ENCODE measurements at regions not wholly inside any gene's neighbourhood (a gene's known extent, or its start where the extent isn't known, plus 50 kb on each side); places are given as distances from the start of the nearest gene placed in this dataset.

GRCh38 chr9:108213511-108213910, 642.3 kb downstream of the ACTL7B start:
- no peak for DNase-seq

GRCh38 chr9:108212184-108212583, 643.6 kb downstream of the ACTL7B start:
- peak; percentile 23 for DNase-seq

GRCh38 chr9:108211411-108211955, 644.3 kb downstream of the ACTL7B start:
- no peak for DNase-seq

- no peak for DNase-seq
Measured at GRCh38 chr9:108209132-108209685, 646.6 kb downstream of the ACTL7B start.

GRCh38 chr9:108207561-108208165, 648.1 kb downstream of the ACTL7B start:
- no peak for DNase-seq

- DNase-seq = no peak
Measured at GRCh38 chr9:108205276-108205675, 650.5 kb downstream of the ACTL7B start.

GRCh38 chr9:108197899-108198298, 657.9 kb downstream of the ACTL7B start:
- no peak for DNase-seq

GRCh38 chr9:108197008-108197365, 658.8 kb downstream of the ACTL7B start:
- peak; percentile 10 for DNase-seq

- no peak for DNase-seq
Measured at GRCh38 chr9:108196332-108197007, 659.3 kb downstream of the ACTL7B start.

GRCh38 chr9:108194154-108194553, 661.6 kb downstream of the ACTL7B start:
- no peak for DNase-seq

GRCh38 chr9:108193026-108193710, 662.6 kb downstream of the ACTL7B start:
- DNase-seq = no peak

- DNase-seq = no peak
Measured at GRCh38 chr9:108191065-108191464, 664.7 kb downstream of the ACTL7B start.

- no peak for DNase-seq
Measured at GRCh38 chr9:108188976-108189375, 666.8 kb downstream of the ACTL7B start.

- no peak for DNase-seq
Measured at GRCh38 chr9:108188482-108188881, 667.3 kb downstream of the ACTL7B start.

- DNase-seq = no peak
Measured at GRCh38 chr9:108186642-108187395, 669.0 kb downstream of the ACTL7B start.

GRCh38 chr9:108185613-108186012, 670.2 kb downstream of the ACTL7B start:
- no peak for DNase-seq

GRCh38 chr9:108184941-108185340, 670.8 kb downstream of the ACTL7B start:
- DNase-seq = peak; percentile 74

- no peak for DNase-seq
Measured at GRCh38 chr9:108184009-108184408, 671.8 kb downstream of the ACTL7B start.

- DNase-seq = peak; percentile 64
Measured at GRCh38 chr9:108182950-108183381, 672.8 kb downstream of the ACTL7B start.

- no peak for DNase-seq
Measured at GRCh38 chr9:108182270-108182669, 673.5 kb downstream of the ACTL7B start.

GRCh38 chr9:108181441-108181840, 674.3 kb downstream of the ACTL7B start:
- DNase-seq = no peak

- DNase-seq = no peak
Measured at GRCh38 chr9:108180541-108180940, 675.2 kb downstream of the ACTL7B start.

GRCh38 chr9:108178318-108178717, 677.5 kb downstream of the ACTL7B start:
- DNase-seq = no peak

Data from dermis blood vessel endothelial cell (primary cell).